Osteocyte (in vitro differentiated cells): ENCODE measurements at regions not wholly inside any gene's neighbourhood (a gene's known extent, or its start where the extent isn't known, plus 50 kb on each side); places are given as distances from the start of the nearest gene placed in this dataset.

Experiments used
- DNase-seq: peaks from one replicate; pipeline ENCODE4 v3.0.0; 2021; ENCODE audit warnings: mixed read lengths; ENCODE audit not compliant: unreplicated experiment; ENCODE audit errors: extremely low spot score
- H3K27ac Mint-ChIP-seq: one replicate; pipeline ENCODE4 v1.8.0; 2021; ENCODE audit warnings: mild to moderate bottlenecking, mixed read lengths; ENCODE audit not compliant: unreplicated experiment
- H3K27me3 Mint-ChIP-seq: one replicate; pipeline ENCODE4 v1.8.0; 2021; ENCODE audit warnings: mixed read lengths; ENCODE audit not compliant: unreplicated experiment
- H3K36me3 Mint-ChIP-seq: one replicate; pipeline ENCODE4 v1.8.0; 2021; ENCODE audit warnings: mixed read lengths; ENCODE audit not compliant: unreplicated experiment
- H3K4me1 Mint-ChIP-seq: one replicate; pipeline ENCODE4 v1.8.0; 2021; ENCODE audit warnings: mixed read lengths; ENCODE audit not compliant: unreplicated experiment
- H3K4me3 Mint-ChIP-seq: one replicate; pipeline ENCODE4 v1.8.0; 2021; ENCODE audit warnings: mild to moderate bottlenecking, moderate library complexity, mixed read lengths; ENCODE audit not compliant: unreplicated experiment
- H3K9me3 Mint-ChIP-seq: one replicate; pipeline ENCODE4 v1.8.0; 2021; ENCODE audit warnings: mixed read lengths; ENCODE audit not compliant: unreplicated experiment
- CTCF ChIP-seq: fragments of 200-600 bp; sonication (generic); IDR thresholded peaks from 2 replicates; pipeline ENCODE4 v1.5.0; 2021; ENCODE audit warnings: antibody characterized with exemption, mild to moderate bottlenecking, moderate library complexity

- H3K27me3 Mint-ChIP-seq: no peaks in the 10 kb centered on the region
- H3K4me1 Mint-ChIP-seq: no peaks in the 10 kb centered on the region
- no peak overlapping the region for H3K4me3 Mint-ChIP-seq
- peaks cover 25% of the 10 kb centered on the region for H3K9me3 Mint-ChIP-seq
- no peaks in the 10 kb centered on the region for H3K36me3 Mint-ChIP-seq
- DNase-seq: no peak
- H3K27ac Mint-ChIP-seq: no peak overlapping the region
- TF ChIP-seq CTCF: no peak
These were observed 154.9 kb upstream of the TRPC4 start for GRCh38 chr13:38024431-38024830.

GRCh38 chr13:38017320-38017719 lies 147.7 kb upstream of the TRPC4 start:
- H3K27me3 Mint-ChIP-seq: no peaks in the 10 kb centered on the region
- H3K36me3 Mint-ChIP-seq: peaks cover 2% of the 10 kb centered on the region
- no peaks in the 10 kb centered on the region for H3K4me1 Mint-ChIP-seq
- H3K9me3 Mint-ChIP-seq: peaks cover 43% of the 10 kb centered on the region
- H3K27ac Mint-ChIP-seq: no peak overlapping the region
- TF ChIP-seq CTCF: no peak
- DNase-seq: no peak
- H3K4me3 Mint-ChIP-seq: no peak overlapping the region

- no peak for DNase-seq
- Mint-ChIP-seq H3K9me3 (peaks cover 15% of the 10 kb centered on the region), H3K4me3 (no peak overlapping the region), H3K4me1 (no peaks in the 10 kb centered on the region), H3K27ac (no peak overlapping the region), H3K36me3 (peaks cover 2% of the 10 kb centered on the region), H3K27me3 (no peaks in the 10 kb centered on the region)
- TF ChIP-seq CTCF: no peak
These were observed 144.1 kb upstream of the TRPC4 start for GRCh38 chr13:38013676-38014075.

GRCh38 chr13:38012096-38012495 lies 142.5 kb upstream of the TRPC4 start:
- H3K9me3 Mint-ChIP-seq: peaks cover under 1% of the 10 kb centered on the region
- no peak overlapping the region for H3K27ac Mint-ChIP-seq
- no peaks in the 10 kb centered on the region for H3K27me3 Mint-ChIP-seq
- DNase-seq: no peak
- TF ChIP-seq CTCF: no peak
- H3K4me1 Mint-ChIP-seq: no peaks in the 10 kb centered on the region
- H3K36me3 Mint-ChIP-seq: peaks cover 2% of the 10 kb centered on the region
- no peak overlapping the region for H3K4me3 Mint-ChIP-seq

- no peak for TF ChIP-seq CTCF
- no peak overlapping the region for H3K27ac Mint-ChIP-seq
- no peaks in the 10 kb centered on the region for H3K27me3 Mint-ChIP-seq
- H3K4me1 Mint-ChIP-seq: no peaks in the 10 kb centered on the region
- DNase-seq: no peak
- H3K4me3 Mint-ChIP-seq: no peak overlapping the region
- H3K9me3 Mint-ChIP-seq: no peaks in the 10 kb centered on the region
- H3K36me3 Mint-ChIP-seq: no peaks in the 10 kb centered on the region
These were observed 139.1 kb upstream of the TRPC4 start for GRCh38 chr13:38008636-38009035.
